Bronchial epithelial cell (primary cell): ENCODE measurements at regions not wholly inside any gene's neighbourhood (a gene's known extent, or its start where the extent isn't known, plus 50 kb on each side); places are given as distances from the start of the nearest gene placed in this dataset.

ENCODE experiments used
- DNase-seq: peaks from one replicate; pipeline ENCODE4 v3.0.0-alpha.2; 2010; ENCODE audit warnings: low read depth
- FAIRE-seq: peaks from 2 replicates; lab custom pipeline; 2011; peaks lifted over from hg19 to GRCh38; lab: Jason Lieb, UNC
- H3K27me3 ChIP-seq: 2 replicates; pipeline ENCODE4 v1.5.1; 2011; ENCODE audit warnings: low read length; ENCODE audit not compliant: control insufficient read depth, insufficient read depth
- H3K36me3 ChIP-seq: 2 replicates; pipeline ENCODE4 v1.5.1; 2011; ENCODE audit warnings: low read length; ENCODE audit not compliant: control insufficient read depth, insufficient read depth
- H3K4me3 ChIP-seq: 2 replicates; pipeline ENCODE4 v1.5.1; 2011; ENCODE audit warnings: mild to moderate bottlenecking, low read depth, low read length, control low read depth
- CTCF ChIP-seq: IDR thresholded peaks from 2 replicates; pipeline ENCODE4 v1.5.1; 2011; ENCODE audit warnings: mild to moderate bottlenecking, moderate library complexity, low read length, control low read depth, inconsistent platforms; ENCODE audit not compliant: insufficient read depth, severe bottlenecking

GRCh38 chr6:103264020-103264419 is 1595.7 kb downstream of the HACE1 start:
- H3K36me3 ChIP-seq = no peaks in the 10 kb centered on the region
- no peaks in the 10 kb centered on the region for H3K27me3 ChIP-seq
- FAIRE-seq (no peak), DNase-seq (no peak)
- TF ChIP-seq CTCF = no peak
- no peak overlapping the region for H3K4me3 ChIP-seq

- TF ChIP-seq CTCF = no peak
- Histone ChIP-seq H3K27me3 (no peaks in the 10 kb centered on the region), H3K36me3 (no peaks in the 10 kb centered on the region), H3K4me3 (no peak overlapping the region)
- no peak for DNase-seq
- no peak for FAIRE-seq
Observed at GRCh38 chr6:103255132-103255531, 1604.6 kb downstream of the HACE1 start.

- H3K4me3 ChIP-seq = no peak overlapping the region
- no peaks in the 10 kb centered on the region for H3K36me3 ChIP-seq
- TF ChIP-seq CTCF = no peak
- no peaks in the 10 kb centered on the region for H3K27me3 ChIP-seq
- no peak for DNase-seq
- FAIRE-seq = no peak
Observed at GRCh38 chr6:103236923-103237322, 1622.8 kb downstream of the HACE1 start.

- no peak for FAIRE-seq
- DNase-seq = no peak
- TF ChIP-seq CTCF = no peak
- Histone ChIP-seq H3K36me3 (no peaks in the 10 kb centered on the region), H3K4me3 (no peak overlapping the region), H3K27me3 (no peaks in the 10 kb centered on the region)
Observed at GRCh38 chr6:103231181-103231580, 1628.5 kb downstream of the HACE1 start.

GRCh38 chr6:103215847-103216246 is 1643.9 kb downstream of the HACE1 start:
- no peaks in the 10 kb centered on the region for H3K36me3 ChIP-seq
- no peaks in the 10 kb centered on the region for H3K27me3 ChIP-seq
- FAIRE-seq = no peak
- TF ChIP-seq CTCF = no peak
- DNase-seq = no peak
- H3K4me3 ChIP-seq = no peak overlapping the region

GRCh38 chr6:103210686-103211085 is 1649.0 kb downstream of the HACE1 start:
- Histone ChIP-seq H3K27me3 (no peaks in the 10 kb centered on the region), H3K4me3 (no peak overlapping the region), H3K36me3 (no peaks in the 10 kb centered on the region)
- DNase-seq (no peak), FAIRE-seq (no peak)
- TF ChIP-seq CTCF = no peak
